B cell (primary cell): ENCODE measurements at regions not wholly inside any gene's neighbourhood (a gene's known extent, or its start where the extent isn't known, plus 50 kb on each side); places are given as distances from the start of the nearest gene placed in this dataset.

Experiments
- ATAC-seq: fragments of 200-7000 bp; cut with Tn5 transposase; one replicate; pipeline ENCODE4 v1.10.0; 2021; ENCODE audit warnings: low read depth, mild to moderate bottlenecking, moderate number of reproducible peaks, moderate library complexity
- CTCF ChIA-PET: fragments of 350-600 bp; sonication (Branson Sonifier 250); formaldehyde crosslinking; loops from one replicate; lab custom pipeline; 2021; ENCODE audit warnings: antibody characterized with exemption, inconsistent platforms; lab: Charles Lee
- POLR2A ChIA-PET: fragments of 350-600 bp; sonication (Branson Sonifier 250); formaldehyde crosslinking; loops from one replicate; lab custom pipeline; 2021; ENCODE audit warnings: antibody characterized with exemption; lab: Charles Lee
- DNase-seq: peaks from one replicate; pipeline ENCODE4 v3.0.0; 2013
- H2AFZ ChIP-seq: 2 replicates; pipeline ENCODE4 v1.6.1; 2012; ENCODE audit warnings: mild to moderate bottlenecking, low read depth, low read length; ENCODE audit not compliant: insufficient read depth, poor library complexity, severe bottlenecking
- H3K27ac ChIP-seq, 2 donors: 1 replicate in 1 of 2; 2 replicates in 1 of 2; pipeline ENCODE4 v1.5.1; 2012 to 2013; ENCODE audit warnings: low read length in 2 of 2, mild to moderate bottlenecking in 2 of 2, moderate library complexity in 1 of 2
- H3K27me3 ChIP-seq, 4 experiments: fragments of 200-600 bp in 1 of 4; sonication (generic) in 1 of 4; replicated peaks in 1 of 4; 1 replicate in 2 of 4; 2 replicates in 2 of 4; pipeline versions ENCODE4 v1.6.1 to v1.7.0; 2013 to 2016; ENCODE audit warnings: low read length in 3 of 4, mild to moderate bottlenecking in 2 of 4, mixed read lengths in 1 of 4, moderate library complexity in 1 of 4; ENCODE audit not compliant: insufficient read depth in 4 of 4, control insufficient read depth in 3 of 4; ENCODE audit errors: control extremely low read depth in 1 of 4
- H3K36me3 ChIP-seq, 2 experiments: replicated peaks in 1 of 2; 1 replicate in 1 of 2; 2 replicates in 1 of 2; pipeline versions ENCODE4 v1.6.1 to v1.7.1; 2013; ENCODE audit warnings: low read length in 1 of 2; ENCODE audit not compliant: insufficient read depth in 2 of 2, control insufficient read depth in 1 of 2; ENCODE audit errors: control extremely low read depth in 1 of 2, extremely low read depth in 1 of 2
- H3K4me1 ChIP-seq, 2 donors: fragments of 200-600 bp in 1 of 2; sonication (generic) in 1 of 2; 1 replicate in 1 of 2; 2 replicates in 1 of 2; pipeline versions ENCODE4 v1.5.1 to v1.6.1; 2013 to 2017; ENCODE audit warnings: low read length in 2 of 2; ENCODE audit not compliant: control insufficient read depth in 2 of 2, insufficient read depth in 2 of 2
- H3K4me2 ChIP-seq: replicated peaks from 2 replicates; pipeline ENCODE3; 2012; ENCODE audit warnings: mild to moderate bottlenecking, low read depth, low read length; ENCODE audit not compliant: poor library complexity, severe bottlenecking
- H3K4me3 ChIP-seq, 5 experiments: fragments of 200-600 bp in 1 of 5; sonication (generic) in 1 of 5; 1 replicate in 3 of 5; 2 replicates in 2 of 5; pipeline versions ENCODE4 v1.5.1 to v1.7.0; 2011 to 2016; ENCODE audit warnings: low read length in 4 of 5, mild to moderate bottlenecking in 4 of 5, low read depth in 2 of 5, control low read depth in 1 of 5, moderate library complexity in 1 of 5; ENCODE audit not compliant: insufficient read depth in 1 of 5; ENCODE audit errors: control extremely low read depth in 1 of 5, extremely low read depth in 1 of 5
- H3K79me2 ChIP-seq: fragments of 200-600 bp; sonication (generic); one replicate; pipeline ENCODE4 v1.6.0; 2016; ENCODE audit warnings: low read length; ENCODE audit not compliant: control insufficient read depth, insufficient read depth
- H3K9ac ChIP-seq: fragments of 200-600 bp; sonication (generic); 2 replicates; pipeline ENCODE4 v1.6.1; 2017; ENCODE audit warnings: mild to moderate bottlenecking, low read length, moderate library complexity
- H3K9me3 ChIP-seq, 3 donors: one replicate each; pipeline versions ENCODE4 v1.6.1 to v1.7.1; 2013; ENCODE audit warnings: low read length in 2 of 3; ENCODE audit not compliant: control insufficient read depth in 2 of 3, insufficient read depth in 1 of 3; ENCODE audit errors: control extremely low read depth in 1 of 3
- H4K20me1 ChIP-seq: 2 replicates; pipeline ENCODE4 v1.6.0; 2012; ENCODE audit warnings: mild to moderate bottlenecking, low read length; ENCODE audit not compliant: insufficient read depth, control insufficient read depth, poor library complexity, severe bottlenecking
- H3K27ac Mint-ChIP-seq: one replicate; pipeline ENCODE4 v1.8.0; 2021; ENCODE audit warnings: mixed read lengths
- H3K27me3 Mint-ChIP-seq: one replicate; pipeline ENCODE4 v1.8.0; 2021; ENCODE audit warnings: mixed read lengths
- H3K4me1 Mint-ChIP-seq: one replicate; pipeline ENCODE4 v1.8.0; 2021; ENCODE audit warnings: mixed read lengths
- H3K4me3 Mint-ChIP-seq: one replicate; pipeline ENCODE4 v1.8.0; 2021; ENCODE audit warnings: mixed read lengths
- H3K9me3 Mint-ChIP-seq: one replicate; pipeline ENCODE4 v1.8.0; 2022; ENCODE audit warnings: mixed read lengths; ENCODE audit not compliant: insufficient read depth
- EZH2 ChIP-seq: IDR thresholded peaks from 2 replicates; pipeline ENCODE4 v1.6.1; 2012; ENCODE audit warnings: borderline replicate concordance, low read depth, mild to moderate bottlenecking, moderate library complexity, low read length; ENCODE audit not compliant: insufficient read depth, poor library complexity, severe bottlenecking
- WGBS: methylation state at CpG from one replicate; pipeline ENCODE4 v1.1.5; 2013; ENCODE audit warnings: missing lambda C conversion rate; ENCODE audit not compliant: insufficient coverage; 5-methylcytosine and 5-hydroxymethylcytosine counted together
- intact Hi-C: fragments of 100-400 bp; cut with micrococcal nuclease; formaldehyde crosslinking; loops from one replicate; pipeline ENCODE4 v1.10.0; 2022
- TF ChIP-seq, protein P1 (sequence below): fragments of 200-600 bp; IDR thresholded peaks from one replicate; pipeline ENCODE4 v1.8.0; 2022; ENCODE audit warnings: antibody characterized with exemption, mild to moderate bottlenecking

DNA sequence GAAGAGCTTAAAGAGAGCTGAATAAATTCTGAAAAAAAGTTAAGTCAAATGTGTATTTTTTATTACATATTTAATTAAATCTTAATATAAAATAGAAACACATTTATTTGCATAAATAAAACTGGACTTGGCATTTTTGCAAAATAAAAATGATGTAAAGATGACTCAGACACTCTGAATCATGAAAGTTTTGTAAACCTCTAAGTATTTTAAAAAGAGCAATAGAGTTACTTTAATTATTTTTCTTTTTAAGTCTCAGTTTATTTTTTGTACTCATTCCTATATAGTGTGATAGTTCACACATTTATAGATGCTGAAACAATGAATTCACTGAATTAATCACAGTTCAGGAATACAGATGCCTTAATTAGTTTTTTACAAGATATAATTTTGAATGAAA is 109.9 kb upstream of the DTNA start:
- Histone ChIP-seq H3K36me3 (no peaks in the 10 kb centered on the region), H3K79me2 (no peaks in the 10 kb centered on the region), H3K27ac (no peak overlapping the region), H2AFZ (no peak overlapping the region), H3K9me3 (no peaks in the 10 kb centered on the region), H3K27me3 (no peaks in the 10 kb centered on the region), H4K20me1 (no peaks in the 10 kb centered on the region), H3K9ac (no peak overlapping the region), H3K4me3 (no peak overlapping the region), H3K4me1 (no peaks in the 10 kb centered on the region), H3K4me2 (no peak overlapping the region)
- H3K27ac Mint-ChIP-seq = no peak overlapping the region
- ChIA-PET POLR2A (no interaction called here), CTCF (no interaction called here)
- H3K27me3 Mint-ChIP-seq = no peaks in the 10 kb centered on the region
- DNase-seq (no peak), ATAC-seq (no peak)
- H3K4me3 Mint-ChIP-seq = no peak overlapping the region
- no peaks in the 10 kb centered on the region for H3K9me3 Mint-ChIP-seq
- no peak for TF ChIP-seq EZH2
- TF ChIP-seq, protein P1, sequence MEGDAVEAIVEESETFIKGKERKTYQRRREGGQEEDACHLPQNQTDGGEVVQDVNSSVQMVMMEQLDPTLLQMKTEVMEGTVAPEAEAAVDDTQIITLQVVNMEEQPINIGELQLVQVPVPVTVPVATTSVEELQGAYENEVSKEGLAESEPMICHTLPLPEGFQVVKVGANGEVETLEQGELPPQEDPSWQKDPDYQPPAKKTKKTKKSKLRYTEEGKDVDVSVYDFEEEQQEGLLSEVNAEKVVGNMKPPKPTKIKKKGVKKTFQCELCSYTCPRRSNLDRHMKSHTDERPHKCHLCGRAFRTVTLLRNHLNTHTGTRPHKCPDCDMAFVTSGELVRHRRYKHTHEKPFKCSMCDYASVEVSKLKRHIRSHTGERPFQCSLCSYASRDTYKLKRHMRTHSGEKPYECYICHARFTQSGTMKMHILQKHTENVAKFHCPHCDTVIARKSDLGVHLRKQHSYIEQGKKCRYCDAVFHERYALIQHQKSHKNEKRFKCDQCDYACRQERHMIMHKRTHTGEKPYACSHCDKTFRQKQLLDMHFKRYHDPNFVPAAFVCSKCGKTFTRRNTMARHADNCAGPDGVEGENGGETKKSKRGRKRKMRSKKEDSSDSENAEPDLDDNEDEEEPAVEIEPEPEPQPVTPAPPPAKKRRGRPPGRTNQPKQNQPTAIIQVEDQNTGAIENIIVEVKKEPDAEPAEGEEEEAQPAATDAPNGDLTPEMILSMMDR = no peak
- intact Hi-C loops = no loop called here
- no peaks in the 10 kb centered on the region for H3K4me1 Mint-ChIP-seq

DNA sequence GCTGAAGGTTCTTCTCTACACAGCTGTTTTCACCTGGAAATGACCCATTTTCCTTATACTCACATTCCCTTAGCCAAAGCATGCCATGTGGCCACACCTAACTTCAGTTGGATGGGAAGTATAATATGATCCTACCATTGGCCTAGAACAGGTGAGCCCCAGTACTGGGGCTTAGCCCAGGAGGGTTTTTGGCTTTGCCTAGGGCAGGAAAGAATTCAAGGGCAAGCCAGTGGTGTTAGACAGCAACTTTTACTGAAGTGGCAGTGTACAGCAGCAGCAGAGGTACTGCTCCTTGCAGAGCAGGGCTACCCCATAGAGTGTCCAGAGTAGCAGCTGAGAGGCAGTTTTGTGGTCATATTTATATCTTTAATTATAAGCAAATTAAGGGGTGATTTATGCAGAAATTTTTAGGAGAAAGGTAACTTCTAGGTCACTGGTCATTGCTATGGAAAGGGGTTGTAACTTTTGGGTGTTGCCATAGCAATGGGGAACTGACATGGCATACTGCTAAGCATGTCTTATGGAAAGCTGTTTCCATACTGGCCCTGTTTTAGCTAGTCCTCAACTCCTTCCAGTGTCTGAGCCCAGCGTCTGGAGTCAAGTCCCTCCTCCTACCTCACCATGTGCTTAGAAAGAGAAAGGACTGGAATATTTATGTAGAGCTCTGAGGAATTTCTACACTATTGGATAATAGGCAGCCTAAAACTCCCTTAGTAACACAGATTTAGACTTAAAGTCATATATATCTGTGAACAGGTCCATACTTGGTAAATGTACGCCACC is 109.0 kb upstream of the DTNA start:
- no peaks in the 10 kb centered on the region for H4K20me1 ChIP-seq
- no peak for TF ChIP-seq EZH2
- TF ChIP-seq, protein P1 = no peak
- no peak overlapping the region for H3K4me2 ChIP-seq
- no peak overlapping the region for H3K4me3 ChIP-seq
- no peaks in the 10 kb centered on the region for H3K9me3 ChIP-seq
- no peak overlapping the region for H3K4me3 Mint-ChIP-seq
- H2AFZ ChIP-seq = no peak overlapping the region
- intact Hi-C loops = no loop called here
- 83% methylated on average over 1 of the region's 2 CpGs for WGBS
- H3K9ac ChIP-seq = no peak overlapping the region
- no peaks in the 10 kb centered on the region for H3K9me3 Mint-ChIP-seq
- no peaks in the 10 kb centered on the region for H3K4me1 ChIP-seq
- CTCF ChIA-PET = no interaction called here
- DNase-seq = no peak
- no peaks in the 10 kb centered on the region for H3K27me3 Mint-ChIP-seq
- ATAC-seq = no peak
- H3K27me3 ChIP-seq = no peaks in the 10 kb centered on the region
- no peaks in the 10 kb centered on the region for H3K36me3 ChIP-seq
- no peaks in the 10 kb centered on the region for H3K4me1 Mint-ChIP-seq
- POLR2A ChIA-PET = no interaction called here
- no peak overlapping the region for H3K27ac ChIP-seq
- no peaks in the 10 kb centered on the region for H3K79me2 ChIP-seq
- no peak overlapping the region for H3K27ac Mint-ChIP-seq
